HG02610 (cell line): ENCODE measurements at regions not wholly inside any gene's neighbourhood (a gene's known extent, or its start where the extent isn't known, plus 50 kb on each side); places are given as distances from the start of the nearest gene placed in this dataset.

Experiments used
- ATAC-seq: cut with Tn5 transposase; IDR thresholded peaks from one replicate; pipeline ENCODE4 v1.9.1; 2021; ENCODE audit warnings: mild to moderate bottlenecking, moderate library complexity; ENCODE audit not compliant: unreplicated experiment

DNA sequence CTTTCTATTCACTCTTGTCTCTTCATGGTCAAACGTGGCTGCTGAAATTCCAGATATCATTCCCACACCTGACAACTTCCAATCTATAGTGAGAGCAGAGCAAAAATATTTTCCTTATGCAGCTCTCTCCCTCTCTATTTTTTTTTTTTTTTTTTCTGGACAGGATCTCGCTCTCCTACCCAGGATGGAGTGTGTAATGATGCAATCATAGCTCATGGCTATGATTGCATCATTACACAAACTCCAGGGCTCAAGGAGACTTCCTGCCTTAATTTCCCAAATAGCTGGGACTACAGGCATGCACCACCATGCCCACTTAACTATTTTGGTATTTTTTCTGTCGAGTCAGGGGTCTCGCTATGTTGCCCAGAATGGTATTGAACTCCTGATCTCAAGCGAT is 1398.9 kb downstream of the AACS start:
- ATAC-seq: no peak

DNA sequence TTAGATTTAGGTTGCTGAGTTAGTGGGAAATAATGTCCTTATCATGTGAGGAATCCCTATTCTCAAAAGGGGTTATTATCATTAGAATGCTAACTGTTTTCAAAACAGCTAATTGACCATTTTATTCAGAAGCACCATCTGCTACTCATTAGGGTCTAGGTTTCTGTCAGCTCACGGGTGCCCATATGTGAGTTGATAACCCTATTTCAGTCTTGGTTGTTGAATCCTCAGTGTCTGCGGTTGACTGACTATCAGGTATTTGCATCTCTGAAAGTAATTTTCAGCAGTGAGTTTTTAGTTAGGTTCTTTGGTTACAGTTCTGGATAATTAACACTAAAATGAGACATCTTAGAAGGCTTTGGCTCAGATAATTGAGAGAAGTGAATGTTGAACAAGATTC is 1404.0 kb downstream of the AACS start:
- ATAC-seq: no peak

DNA sequence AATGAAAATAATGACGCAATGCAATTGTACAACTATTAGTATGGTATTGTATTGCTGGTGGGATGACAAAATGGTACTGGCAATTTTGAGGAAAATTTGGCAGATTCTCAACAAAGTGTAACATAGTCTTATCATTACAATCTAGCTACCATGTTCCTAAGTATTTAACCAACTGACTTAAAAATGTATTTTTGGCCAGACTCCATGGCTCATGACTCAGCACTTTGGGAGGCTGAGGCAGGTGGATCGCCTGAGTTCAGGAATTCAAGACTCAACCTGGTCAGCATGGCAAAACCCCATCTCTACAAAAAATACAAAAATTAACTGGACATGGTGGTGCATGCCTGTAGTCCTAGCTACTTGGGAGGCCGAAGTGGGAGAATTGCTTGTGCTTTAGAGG is 1409.5 kb downstream of the AACS start:
- ATAC-seq: no peak

DNA sequence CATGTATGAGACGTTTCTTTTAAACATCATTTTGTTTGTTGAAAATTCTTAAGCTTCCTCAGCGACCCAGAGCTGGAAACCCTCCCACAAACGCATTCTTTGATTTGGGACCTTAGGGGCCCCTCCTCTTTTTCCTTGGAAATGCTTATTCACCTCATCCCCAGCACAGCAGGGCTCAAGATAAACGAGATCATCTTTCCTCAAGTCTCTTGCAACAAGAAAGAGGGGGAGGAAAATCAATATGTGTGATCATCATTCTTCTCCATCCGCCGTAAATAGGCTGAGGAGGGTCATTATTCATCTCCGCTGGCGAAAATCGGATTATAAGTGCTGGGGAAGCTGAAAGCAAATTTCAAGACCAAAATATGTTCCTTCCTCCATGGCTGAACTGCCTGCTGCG is 1415.2 kb downstream of the AACS start:
- ATAC-seq: no peak

DNA sequence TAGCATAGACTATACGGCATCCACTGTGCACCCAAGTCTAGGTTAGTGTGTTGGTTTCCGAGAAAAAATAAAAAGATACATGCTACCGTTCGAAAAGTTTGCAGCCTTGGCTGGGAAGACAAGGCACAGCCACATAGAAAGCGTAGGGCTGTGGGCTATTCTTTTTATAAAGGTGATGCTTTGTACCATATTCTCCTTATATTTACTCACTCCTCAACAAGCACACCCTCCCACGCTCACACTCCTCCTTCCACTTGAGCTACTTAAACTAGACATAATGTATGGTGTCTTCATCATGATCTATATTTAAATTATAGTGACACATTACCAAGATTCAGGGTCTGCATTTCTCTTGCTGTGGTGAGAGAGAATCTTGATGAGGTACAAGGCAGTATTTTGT is 1416.5 kb downstream of the AACS start:
- no peak for ATAC-seq

DNA sequence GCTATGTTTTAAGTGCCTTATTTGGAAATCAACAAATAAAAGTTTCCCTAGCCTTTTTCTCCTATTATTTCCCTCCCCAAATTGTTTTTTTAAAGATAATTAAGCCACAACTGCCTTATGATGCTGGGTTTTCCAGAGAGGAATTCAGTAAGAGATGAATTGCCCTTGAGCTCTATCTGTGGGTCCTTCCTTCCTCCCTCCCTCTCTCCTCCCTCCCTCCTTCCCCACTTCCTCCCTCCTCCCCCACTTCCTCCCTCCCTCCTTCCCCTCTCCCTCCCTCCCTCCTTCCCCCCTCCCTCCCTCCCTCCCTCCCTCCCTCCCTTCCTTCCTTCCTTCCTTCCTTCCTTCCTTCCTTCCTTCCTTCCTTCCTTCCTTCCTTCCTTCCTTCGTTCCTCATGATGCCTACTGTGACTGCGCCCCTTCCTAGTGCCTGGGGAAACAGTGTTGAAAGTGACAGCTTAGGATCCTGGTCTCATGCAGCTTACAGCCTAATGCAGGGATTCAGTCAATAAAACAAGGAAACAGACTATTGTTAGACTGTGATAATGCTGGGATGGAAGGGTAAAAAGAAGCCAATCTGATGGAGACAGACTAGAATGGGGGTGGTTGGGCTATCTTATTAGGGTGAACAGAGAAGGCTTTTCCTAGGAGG is 1417.1 kb downstream of the AACS start:
- ATAC-seq: no peak

DNA sequence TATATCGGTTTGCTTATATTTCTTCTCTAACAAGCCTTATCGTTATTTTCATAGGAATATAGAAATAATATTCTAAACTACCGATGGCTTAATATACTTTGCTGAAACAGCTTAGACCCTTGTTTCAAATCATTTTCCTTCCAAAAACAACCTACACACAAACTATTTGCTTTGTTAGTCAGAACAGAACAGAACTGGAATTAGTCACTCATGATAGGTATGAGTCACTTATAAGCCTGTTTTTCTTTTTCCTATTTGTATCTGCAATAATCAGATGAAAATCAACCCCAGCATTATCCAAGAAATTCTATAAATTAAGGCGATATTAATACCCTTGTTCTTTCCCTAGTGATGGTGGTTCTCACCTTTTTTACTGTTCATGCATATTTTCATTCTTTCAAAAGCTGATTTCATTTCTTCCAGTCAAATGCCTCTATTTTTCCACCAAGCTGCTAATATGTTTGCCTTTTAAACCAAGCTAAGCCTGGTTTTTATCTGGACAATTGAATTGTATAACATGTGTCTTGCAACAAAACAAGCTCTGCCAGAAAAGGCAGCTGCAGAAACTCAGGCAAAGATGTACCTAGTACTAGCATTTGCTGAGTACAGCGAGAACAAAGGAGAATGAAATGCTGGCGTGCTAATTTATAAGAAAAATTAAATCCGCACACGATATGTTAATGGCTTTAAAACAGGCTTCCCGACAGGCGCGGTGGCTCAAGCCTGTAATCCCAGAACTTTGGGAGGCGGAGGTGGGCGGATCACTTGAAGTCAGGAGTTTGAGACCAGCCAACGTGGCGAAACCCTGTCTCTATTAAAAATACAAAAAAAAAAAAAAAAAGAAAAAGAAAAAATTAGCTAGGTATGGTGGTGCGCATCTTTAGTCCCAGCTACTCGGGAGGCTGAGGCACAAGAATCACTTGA is 1418.2 kb downstream of the AACS start:
- no peak for ATAC-seq

DNA sequence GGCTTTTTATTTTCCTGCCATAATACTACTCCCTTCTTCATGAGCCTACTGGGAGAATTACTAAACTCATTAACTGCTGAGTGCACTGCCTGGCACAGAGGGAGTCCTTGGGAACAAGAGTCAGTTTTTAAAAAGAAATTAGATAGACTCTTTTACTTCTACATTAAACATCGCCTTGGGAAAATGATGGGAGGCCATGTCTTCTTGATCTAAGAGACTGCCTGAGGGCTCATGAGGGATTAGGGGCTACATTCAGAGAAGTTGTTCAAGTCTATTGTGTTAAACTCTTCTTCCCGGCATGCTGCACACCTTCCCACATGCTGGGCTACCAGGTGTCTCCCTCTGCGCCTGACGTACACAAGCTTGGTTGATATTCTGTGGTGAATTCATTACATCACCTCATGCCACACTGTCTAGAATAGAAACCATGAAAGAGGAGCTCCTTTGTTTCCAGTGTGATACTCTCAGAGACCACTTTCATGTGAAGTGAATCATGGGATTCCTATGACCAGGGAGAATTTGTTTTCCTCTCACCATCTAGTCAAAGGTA is 1422.3 kb downstream of the AACS start:
- ATAC-seq: no peak

DNA sequence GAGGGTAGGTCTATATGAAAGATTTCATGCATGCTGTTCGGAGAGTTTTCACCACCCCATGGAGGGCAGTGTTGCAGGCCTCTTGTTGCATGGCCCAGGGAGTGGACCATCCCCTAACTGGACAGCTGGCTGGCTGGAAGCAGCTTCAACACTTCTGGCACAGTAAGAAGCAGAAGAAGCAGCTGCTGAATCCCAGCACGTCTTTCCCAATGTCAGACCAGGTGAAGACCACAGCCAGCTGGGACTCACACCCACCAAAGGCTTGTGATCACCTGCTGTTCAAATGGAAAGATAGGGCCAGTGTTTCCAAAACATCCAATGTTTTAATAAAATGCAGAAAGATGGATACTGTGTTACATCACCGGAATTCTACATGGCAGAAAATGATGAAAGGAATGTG is 1423.6 kb downstream of the AACS start:
- ATAC-seq: no peak

DNA sequence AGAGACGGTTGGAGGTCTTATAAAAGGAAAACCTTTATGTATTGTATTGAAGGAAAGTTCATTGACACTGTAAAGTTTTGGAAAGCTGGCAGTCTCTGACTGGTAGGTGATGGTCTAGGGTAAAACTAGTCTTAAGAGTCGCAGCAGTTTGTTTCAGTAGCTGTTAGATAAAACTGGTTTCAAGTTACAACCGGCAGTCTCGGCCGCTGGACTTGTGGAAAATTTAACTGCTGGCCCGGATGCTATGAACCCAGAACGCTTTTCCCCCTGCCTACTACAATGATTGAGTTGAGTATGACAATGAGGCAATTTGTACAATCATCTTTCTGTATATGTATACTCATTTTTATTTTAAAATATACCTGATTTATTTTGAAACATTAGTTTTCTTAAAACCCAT is 1426.9 kb downstream of the AACS start:
- ATAC-seq: no peak

DNA sequence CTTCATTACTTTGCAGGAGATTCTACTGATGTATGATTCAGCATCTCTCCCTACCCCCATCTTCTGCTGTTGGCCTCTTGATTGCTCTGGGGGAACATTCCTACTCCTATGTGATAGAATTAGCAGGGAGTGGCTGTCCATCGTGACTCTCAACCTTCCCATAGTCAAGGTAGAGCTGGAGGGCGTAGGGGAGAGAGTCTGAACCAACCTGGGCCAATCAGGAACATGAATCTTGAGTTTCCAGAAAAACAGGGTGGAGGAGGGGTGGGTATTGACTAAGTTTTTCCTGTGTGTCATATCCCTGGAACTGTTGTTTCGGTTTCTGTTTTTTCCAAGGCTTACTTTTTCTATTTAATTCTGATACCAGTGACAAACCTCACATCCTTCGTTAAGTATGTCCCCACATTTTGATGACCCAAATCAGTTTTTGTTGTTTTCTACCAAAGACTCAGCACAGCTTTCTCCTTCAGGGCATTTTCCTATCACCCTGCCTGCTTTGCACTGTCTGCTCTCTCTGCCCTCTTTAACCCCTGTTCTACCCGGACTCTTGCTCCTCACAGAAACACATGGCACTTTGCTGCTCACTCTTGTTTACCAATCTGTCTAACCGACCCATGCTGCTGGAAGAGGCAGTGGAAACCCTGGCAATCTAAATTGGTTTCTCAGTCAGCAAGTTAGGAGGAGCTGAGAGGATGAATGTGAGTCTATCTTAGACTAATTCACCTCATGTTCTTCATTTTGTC is 1428.3 kb downstream of the AACS start:
- no peak for ATAC-seq

DNA sequence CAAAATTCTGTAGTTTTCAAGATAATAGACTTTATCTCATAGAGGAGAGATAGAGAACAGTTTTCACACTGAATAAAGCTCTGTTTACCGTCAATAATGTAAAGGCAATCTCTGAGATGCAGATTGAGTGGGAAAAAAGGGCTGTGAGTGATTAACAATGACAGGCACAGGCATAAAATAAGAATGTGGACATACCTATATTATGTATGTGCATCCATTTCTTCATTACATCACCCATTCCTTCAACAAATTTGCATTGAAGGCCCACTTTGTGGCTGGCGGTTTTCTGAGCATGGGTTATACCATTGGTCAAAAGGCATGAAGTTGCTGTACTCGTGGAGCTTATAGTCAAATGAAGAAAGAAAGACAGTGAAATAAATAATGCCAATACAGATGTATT is 1431.0 kb downstream of the AACS start:
- no peak for ATAC-seq

DNA sequence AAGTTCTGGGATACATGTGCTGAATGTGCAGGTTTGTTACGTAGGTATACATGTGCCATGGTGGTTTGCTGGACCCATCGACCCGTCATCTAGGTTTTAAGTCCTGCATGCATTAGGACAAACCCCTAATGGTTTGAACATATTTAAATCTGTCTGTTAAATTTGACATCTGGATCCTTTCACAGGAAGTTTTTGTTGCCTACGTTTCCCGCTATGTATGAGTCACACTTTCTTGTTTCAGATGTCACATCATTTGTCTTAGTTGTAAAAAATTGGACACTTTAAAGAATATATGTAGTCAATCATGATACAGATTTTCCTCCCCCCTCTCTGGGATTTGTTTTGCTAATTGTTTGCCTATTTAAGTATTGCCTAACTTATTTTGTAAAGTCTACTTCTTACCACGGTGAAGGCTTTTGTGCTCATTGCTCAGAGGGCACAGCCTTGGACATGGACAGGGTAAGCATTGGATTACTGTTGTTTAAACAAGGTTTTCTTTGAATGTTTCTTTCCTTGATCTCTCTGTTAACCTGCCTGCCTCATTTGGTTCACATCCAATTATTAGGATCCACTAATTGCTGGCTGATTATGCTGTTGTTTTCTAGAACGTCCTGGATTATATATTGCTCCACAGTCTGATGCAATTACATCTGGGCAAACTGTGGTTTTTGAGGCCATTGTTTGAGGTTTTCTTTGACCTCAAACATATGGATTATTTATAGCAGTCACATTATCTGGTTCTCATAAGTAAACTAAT is 1441.4 kb downstream of the AACS start:
- ATAC-seq: no peak

DNA sequence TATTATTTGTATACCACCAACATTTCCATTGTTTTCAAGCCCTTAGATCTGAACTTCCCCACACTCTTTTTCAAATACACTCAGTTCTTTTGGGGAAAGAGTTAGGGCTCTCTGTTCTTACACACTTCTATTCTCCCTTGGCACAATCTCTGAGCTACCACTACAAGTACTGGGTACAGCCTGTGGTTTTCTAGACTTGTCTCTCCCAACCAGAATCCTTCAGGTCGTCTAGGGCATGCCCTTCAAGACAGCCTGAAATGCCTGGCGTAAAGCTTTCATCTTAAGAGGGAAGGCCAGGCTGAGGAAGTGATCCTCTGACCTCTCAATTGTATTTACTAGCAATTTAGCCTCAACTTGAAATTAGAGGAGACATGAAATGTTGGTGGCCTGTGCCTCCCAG is 1442.0 kb downstream of the AACS start:
- no peak for ATAC-seq

DNA sequence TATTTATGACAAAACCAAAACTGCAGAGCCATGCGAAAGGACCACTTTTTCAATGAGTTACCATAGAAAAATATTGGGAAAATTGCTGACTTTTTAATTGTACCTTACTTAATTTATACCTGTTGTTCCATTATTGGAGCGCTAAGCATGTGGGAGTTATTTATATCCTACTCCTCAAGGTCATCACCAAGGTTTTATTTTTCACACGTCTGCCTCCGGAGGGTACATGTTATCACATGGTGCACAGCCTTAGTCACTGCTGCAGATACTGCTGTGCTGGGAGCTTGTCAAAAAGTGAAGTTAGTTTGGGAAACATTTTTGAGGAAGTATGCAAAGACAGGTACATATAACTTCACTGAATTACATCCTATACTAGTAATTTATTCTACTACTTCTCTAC is 1444.3 kb downstream of the AACS start:
- ATAC-seq: no peak

DNA sequence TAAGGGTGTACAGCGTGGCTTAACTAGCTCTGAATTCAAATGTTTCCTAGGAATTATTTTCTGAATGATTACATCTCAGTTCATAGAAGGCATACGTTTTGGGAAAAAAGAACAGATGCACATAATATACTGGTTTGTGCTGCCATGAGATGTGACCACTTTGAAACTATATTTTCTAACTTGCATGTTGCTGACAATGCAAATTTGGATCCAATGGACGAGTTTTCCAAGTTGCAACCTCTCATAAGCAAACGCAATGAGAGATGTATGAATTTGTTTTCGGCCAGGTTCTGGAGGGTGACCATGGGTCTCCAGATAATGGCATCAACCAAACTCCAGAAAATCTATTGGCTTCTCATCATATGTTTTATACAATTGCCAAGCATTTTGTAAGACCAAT is 1445.4 kb downstream of the AACS start:
- no peak for ATAC-seq

DNA sequence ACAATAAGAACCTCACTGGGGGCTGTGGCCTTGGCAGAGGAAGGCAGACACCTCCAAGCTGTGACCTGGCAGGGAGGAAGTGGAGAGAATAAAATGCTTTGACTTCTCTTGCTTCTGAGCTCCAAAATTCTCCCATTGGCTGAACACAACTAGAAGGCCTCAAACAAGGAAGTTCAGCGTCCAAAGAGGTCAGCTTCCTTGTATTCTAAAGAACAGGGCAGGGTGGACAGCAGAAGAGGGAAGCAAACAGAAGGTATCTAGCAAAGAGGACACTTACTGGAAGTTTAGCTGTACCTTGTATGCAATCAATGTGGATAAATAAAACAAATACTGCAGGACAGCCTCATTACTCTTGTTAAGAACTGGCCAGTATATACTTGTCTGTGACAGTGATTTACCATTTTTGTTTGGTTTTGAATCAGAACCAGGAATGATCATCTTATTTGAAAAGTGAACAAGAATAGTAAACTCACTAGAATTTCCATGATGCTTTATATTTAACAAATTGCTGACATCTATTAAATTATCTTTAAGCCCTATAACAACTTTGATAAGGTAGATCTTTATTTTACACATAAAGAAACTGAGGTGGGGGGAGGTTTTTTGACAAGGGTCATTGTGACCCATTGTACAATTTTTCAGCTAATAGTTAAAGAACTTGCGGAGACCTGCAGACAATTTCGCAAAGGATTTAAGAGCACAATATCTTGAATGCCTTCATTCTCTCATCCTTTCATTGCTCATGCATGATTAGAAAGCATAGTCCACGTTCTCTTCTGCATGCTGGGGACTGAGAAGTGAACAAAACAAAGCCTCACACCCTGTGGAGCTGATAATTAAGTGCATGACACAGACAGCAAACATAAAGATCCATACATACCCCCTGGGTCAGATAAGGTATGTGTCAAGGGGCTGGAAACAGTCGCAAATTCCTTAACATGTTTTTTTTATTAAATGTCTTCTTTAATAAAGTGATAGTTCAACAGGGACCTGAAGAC is 1448.0 kb downstream of the AACS start:
- ATAC-seq: no peak

DNA sequence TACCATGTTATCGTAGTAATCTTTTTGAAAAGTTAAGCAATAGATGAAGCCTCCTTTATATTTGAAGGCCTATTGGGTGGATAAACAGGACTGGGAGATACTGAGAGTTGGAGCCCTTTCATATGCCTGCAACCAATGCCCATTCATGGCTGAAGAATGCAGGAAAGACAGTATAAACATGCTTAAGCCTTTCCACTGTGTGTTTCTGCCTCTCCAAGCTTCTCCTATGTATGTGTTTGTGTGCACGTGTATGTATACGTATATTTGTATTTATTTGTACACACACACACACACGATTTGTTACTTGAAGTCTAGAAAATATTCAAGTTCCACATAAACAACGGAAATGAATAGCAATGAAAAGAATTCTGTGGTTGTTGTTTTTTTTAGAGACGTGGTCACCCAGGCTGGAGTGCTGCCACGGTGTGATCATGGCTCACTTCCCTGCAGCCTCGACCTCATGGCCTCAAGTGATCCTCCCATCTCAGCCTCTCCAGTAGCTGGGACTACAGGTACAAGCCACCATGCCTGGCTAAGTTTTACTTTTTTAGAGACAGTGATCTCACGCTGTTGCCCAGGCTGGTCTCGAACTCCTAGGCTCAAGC is 1453.5 kb downstream of the AACS start:
- ATAC-seq: no peak

DNA sequence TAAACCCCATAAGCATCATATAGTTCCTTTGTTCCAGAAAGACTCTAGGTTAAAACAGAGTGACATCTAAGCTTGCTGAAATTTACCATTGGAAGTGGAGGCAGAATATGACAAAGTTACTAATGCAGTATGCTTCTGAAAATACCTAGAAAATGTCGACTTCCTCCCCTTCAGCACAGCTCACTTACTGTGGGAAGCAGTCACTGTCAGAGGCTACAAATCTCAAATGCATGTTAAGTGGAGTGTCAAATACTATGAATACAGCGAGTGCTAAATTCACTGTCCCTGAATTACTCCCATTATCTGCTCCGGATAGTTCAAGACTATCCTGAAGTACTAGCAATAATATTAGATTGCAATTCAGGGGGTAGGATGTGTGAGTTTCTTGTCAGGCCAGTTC is 1454.6 kb downstream of the AACS start:
- ATAC-seq: no peak
